Ishikawa (cell line): ENCODE measurements at regions not wholly inside any gene's neighbourhood (a gene's known extent, or its start where the extent isn't known, plus 50 kb on each side); places are given as distances from the start of the nearest gene placed in this dataset.

Source experiments
- CREB1 ChIP-seq: IDR thresholded peaks from 2 replicates; pipeline ENCODE4 v1.6.1; 2012; ENCODE audit warnings: low read depth
- EP300 ChIP-seq: IDR thresholded peaks from 2 replicates; pipeline ENCODE4 v1.6.1; 2012; ENCODE audit warnings: borderline replicate concordance
- TAF1 ChIP-seq: IDR thresholded peaks from 2 replicates; pipeline ENCODE4 v1.6.1; 2012; ENCODE audit warnings: low read depth, mild to moderate bottlenecking
- TEAD4 ChIP-seq: IDR thresholded peaks from 2 replicates; pipeline ENCODE4 v1.6.1; 2012
- YY1 ChIP-seq: IDR thresholded peaks from 2 replicates; pipeline ENCODE4 v1.6.1; 2012; ENCODE audit warnings: low read depth

DNA sequence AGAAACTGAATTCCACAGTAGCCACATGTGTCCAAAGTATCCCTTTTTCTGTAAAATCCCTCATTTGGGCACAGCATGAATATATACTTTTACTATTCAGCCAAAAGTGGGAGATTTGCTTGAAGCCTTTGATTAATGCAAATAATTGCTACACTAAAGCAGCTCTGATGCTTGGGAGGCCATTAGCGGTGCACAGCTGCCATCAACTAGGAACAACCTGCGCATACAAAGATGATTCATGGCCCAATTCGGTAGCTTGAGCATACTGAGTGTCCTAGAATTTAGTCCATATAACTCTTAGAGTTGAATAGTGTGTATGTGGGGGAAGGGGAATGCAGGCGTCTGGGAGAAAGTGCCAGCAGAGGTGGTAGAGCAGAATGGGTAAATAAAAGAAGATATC is 277.0 kb upstream of the RMST start:
- TF ChIP-seq TAF1 = no peak
- no peak for TF ChIP-seq YY1
- no peak for TF ChIP-seq EP300
- no peak for TF ChIP-seq TEAD4
- TF ChIP-seq CREB1 = no peak
